ENCODE measurements at regions not wholly inside any gene's neighbourhood (a gene's known extent, or its start where the extent isn't known, plus 50 kb on each side); places are given as distances from the start of the nearest gene placed in this dataset.

DNA sequence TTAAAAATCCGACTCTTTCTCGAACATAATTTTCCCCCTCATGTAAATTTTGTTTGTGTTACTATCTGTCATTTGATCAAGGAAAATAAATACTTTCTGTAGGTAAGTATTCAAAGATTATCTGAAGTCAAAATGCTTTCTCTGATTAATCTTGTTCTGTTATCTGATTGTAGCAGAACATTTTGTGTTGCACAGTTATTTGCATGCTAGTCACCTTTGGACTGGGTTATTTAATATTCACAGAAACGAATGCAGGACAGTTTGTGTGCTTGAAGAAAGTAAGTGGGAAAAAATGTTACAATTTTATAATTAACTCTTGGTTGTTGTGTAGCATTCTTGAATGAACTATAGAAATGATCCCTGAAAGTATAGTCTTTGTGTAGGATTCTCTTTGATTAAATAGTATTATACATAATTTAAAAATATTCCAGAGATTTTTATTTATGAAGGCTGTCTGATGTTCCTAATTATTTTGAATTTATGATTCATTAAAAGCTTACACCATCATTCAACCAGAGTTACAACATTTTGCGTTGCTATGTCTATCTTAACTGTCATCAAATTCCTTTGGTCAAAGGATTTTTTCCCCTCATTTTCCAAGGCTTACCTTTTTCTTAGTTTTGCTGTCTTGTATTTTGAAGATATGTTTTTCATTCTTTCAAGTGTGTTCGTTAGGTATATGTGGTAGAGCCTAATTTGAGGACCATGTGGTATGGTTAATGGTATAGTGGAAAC, 176.6 kb downstream of the GIPC2 start:
- Mint-ChIP-seq H3K27ac (no peak overlapping the region), H3K4me3 (no peak overlapping the region), H3K36me3 (no peaks in the 10 kb centered on the region), H3K4me1 (no peaks in the 10 kb centered on the region), H3K9me3 (peaks cover 10 to 11% of the 10 kb centered on the region in 2 donors), H3K27me3 (ENCODE audit: low read depth in 2 of 2) (peaks cover 0 to 2% of the 10 kb centered on the region in 2 donors)
- intact Hi-C loops (cut with micrococcal nuclease), result no loop called here
- Histone ChIP-seq H3K9me3 (ENCODE audit: control insufficient read depth, insufficient read depth, low read length) (no peaks in the 10 kb centered on the region), H3K4me1 (ENCODE audit: control insufficient read depth, insufficient read depth, low read length) (no peaks in the 10 kb centered on the region), H3K4me3 (ENCODE audit: low read length) (no peak overlapping the region), H3K36me3 (ENCODE audit: control insufficient read depth, insufficient read depth, low read length) (no peaks in the 10 kb centered on the region), H3K27ac (ENCODE audit: low read length) (no peak overlapping the region), H3K27me3 (ENCODE audit: control insufficient read depth, insufficient read depth, low read length) (no peaks in the 10 kb centered on the region)
- DNase-seq (no peak), ATAC-seq (no peak)
- 66% methylated on average over 3 of the region's 5 CpGs for WGBS (ENCODE audit: insufficient coverage)
- TF ChIP-seq, protein P1, sequence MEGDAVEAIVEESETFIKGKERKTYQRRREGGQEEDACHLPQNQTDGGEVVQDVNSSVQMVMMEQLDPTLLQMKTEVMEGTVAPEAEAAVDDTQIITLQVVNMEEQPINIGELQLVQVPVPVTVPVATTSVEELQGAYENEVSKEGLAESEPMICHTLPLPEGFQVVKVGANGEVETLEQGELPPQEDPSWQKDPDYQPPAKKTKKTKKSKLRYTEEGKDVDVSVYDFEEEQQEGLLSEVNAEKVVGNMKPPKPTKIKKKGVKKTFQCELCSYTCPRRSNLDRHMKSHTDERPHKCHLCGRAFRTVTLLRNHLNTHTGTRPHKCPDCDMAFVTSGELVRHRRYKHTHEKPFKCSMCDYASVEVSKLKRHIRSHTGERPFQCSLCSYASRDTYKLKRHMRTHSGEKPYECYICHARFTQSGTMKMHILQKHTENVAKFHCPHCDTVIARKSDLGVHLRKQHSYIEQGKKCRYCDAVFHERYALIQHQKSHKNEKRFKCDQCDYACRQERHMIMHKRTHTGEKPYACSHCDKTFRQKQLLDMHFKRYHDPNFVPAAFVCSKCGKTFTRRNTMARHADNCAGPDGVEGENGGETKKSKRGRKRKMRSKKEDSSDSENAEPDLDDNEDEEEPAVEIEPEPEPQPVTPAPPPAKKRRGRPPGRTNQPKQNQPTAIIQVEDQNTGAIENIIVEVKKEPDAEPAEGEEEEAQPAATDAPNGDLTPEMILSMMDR (IDR thresholded peaks at IDR 0.05), result no peak

DNA sequence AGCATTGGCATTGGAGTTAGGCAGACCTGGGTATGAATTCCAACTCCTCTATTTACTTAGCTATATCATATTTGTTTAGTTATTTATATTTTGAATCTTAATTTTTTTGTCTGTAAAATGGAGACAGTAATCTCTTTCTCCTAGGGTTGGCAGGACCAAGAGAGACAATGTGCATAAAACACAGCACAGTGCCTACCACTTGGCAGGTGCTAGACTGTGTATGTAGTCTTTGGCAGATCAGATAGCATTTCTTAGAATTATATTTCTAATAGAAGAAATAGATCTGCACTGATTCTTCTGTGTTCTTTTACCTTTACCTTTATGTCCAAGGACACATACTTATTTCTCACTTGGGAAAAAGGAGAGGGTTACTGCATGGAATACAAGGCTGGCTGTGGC, 177.2 kb downstream of the GIPC2 start:
- Mint-ChIP-seq H3K27ac (no peak overlapping the region), H3K36me3 (no peaks in the 10 kb centered on the region), H3K9me3 (peaks cover 8 to 9% of the 10 kb centered on the region in 2 donors), H3K27me3 (ENCODE audit: low read depth in 2 of 2) (peaks cover 0 to 2% of the 10 kb centered on the region in 2 donors), H3K4me1 (no peaks in the 10 kb centered on the region), H3K4me3 (no peak overlapping the region)
- intact Hi-C loops (cut with micrococcal nuclease), result no loop called here
- no peaks in the 10 kb centered on the region for H3K36me3 ChIP-seq (ENCODE audit: control insufficient read depth, insufficient read depth, low read length)
- H3K27ac ChIP-seq (ENCODE audit: low read length), result no peak overlapping the region
- ATAC-seq (no peak), DNase-seq (no peak)
- TF ChIP-seq, protein P1 (IDR thresholded peaks at IDR 0.05), result no peak
- no peak overlapping the region for H3K4me3 ChIP-seq (ENCODE audit: low read length)
- no peaks in the 10 kb centered on the region for H3K27me3 ChIP-seq (ENCODE audit: control insufficient read depth, insufficient read depth, low read length)
- no peaks in the 10 kb centered on the region for H3K9me3 ChIP-seq (ENCODE audit: control insufficient read depth, insufficient read depth, low read length)
- H3K4me1 ChIP-seq (ENCODE audit: control insufficient read depth, insufficient read depth, low read length), result no peaks in the 10 kb centered on the region

DNA sequence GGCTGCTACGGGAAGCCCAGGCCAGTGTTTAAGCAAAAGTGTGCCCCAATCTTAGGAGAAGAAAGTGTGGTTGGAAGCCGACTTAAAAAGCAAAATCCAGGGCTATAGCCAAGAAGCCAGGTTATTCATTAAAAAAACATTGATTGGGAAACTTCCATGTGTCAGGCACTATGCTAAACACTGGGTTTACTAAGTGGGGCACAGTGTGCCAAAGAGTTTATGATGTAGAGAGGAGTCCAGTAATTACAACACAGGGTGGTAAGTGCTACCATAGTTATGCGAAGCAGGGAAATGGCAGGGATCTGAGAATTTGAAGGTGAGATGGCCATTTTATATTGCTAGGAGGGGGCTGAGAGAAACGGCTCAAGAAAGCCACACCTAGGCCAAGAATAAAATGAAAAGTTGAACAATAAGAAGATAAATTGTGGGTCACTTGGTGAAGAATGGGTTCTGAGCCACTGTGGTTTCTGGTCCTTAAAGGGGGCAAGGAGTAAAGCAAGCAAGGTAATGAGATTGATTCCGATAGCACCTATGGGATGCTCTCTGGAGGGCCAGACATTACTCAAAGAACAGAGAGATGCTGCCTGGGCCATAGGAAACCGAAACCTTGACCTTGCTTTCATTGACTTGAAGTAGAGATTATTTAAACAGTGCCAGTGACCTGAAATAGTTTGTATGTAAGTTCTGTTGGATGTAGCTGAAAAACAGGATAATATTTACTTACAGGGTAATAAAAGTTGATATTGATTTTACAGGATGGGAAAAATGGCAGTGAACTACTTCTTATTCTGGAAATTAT, 177.8 kb downstream of the GIPC2 start:
- H3K27ac Mint-ChIP-seq, result no peak overlapping the region
- 80% methylated on average over 6 of the region's 6 CpGs for WGBS (ENCODE audit: insufficient coverage)

More for the DNA sequence above, 177.8 kb downstream of the GIPC2 start:
- H3K9me3 ChIP-seq (ENCODE audit: control insufficient read depth, insufficient read depth, low read length), result no peaks in the 10 kb centered on the region
- Mint-ChIP-seq H3K9me3 (peaks cover 8 to 9% of the 10 kb centered on the region in 2 donors), H3K4me1 (no peaks in the 10 kb centered on the region), H3K36me3 (no peaks in the 10 kb centered on the region), H3K4me3 (no peak overlapping the region), H3K27me3 (ENCODE audit: low read depth in 2 of 2) (peaks cover 0 to 2% of the 10 kb centered on the region in 2 donors)
- no peak for DNase-seq
- ATAC-seq, result no peak
- intact Hi-C loops (cut with micrococcal nuclease), result no loop called here
- H3K36me3 ChIP-seq (ENCODE audit: control insufficient read depth, insufficient read depth, low read length), result no peaks in the 10 kb centered on the region
- TF ChIP-seq, protein P1 (IDR thresholded peaks at IDR 0.05), result no peak
- H3K27ac ChIP-seq (ENCODE audit: low read length), result no peak overlapping the region
- H3K4me1 ChIP-seq (ENCODE audit: control insufficient read depth, insufficient read depth, low read length), result no peaks in the 10 kb centered on the region
- no peaks in the 10 kb centered on the region for H3K27me3 ChIP-seq (ENCODE audit: control insufficient read depth, insufficient read depth, low read length)
- H3K4me3 ChIP-seq (ENCODE audit: low read length), result no peak overlapping the region

Data from natural killer cell (primary cell).